Tibial nerve (tissue), 4 donors: ENCODE measurements at regions not wholly inside any gene's neighbourhood (a gene's known extent, or its start where the extent isn't known, plus 50 kb on each side); places are given as distances from the start of the nearest gene placed in this dataset.
"Not testable (repeated sequence)": the region's sequence is repeated elsewhere in the genome, so short reads cannot be mapped to it uniquely, and the experiment has no call there.

ENCODE experiments used
- DNase-seq, 2 donors: peaks; one replicate each; pipeline ENCODE4 v3.0.0-alpha.2; 2019; ENCODE audit warnings: low spot score in 2 of 2
- H3K27ac ChIP-seq, 4 donors: fragments of 200-600 bp; sonication (generic) in 3 of 4; one replicate each; pipeline ENCODE4 v1.5.1; 2017 to 2019; ENCODE audit warnings: mild to moderate bottlenecking in 1 of 4
- H3K27me3 ChIP-seq, 2 donors: fragments of 200-600 bp; sonication (generic) in 1 of 2; one replicate each; pipeline versions ENCODE4 v1.5.1 to v1.6.0; 2017 to 2019
- H3K36me3 ChIP-seq, 3 donors: fragments of 200-600 bp; sonication (generic); one replicate each; pipeline ENCODE4 v1.5.1; 2018 to 2019
- H3K4me1 ChIP-seq, 4 donors: fragments of 200-600 bp; sonication (generic) in 3 of 4; one replicate each; pipeline ENCODE4 v1.5.1; 2017 to 2019
- H3K4me3 ChIP-seq, 4 donors: fragments of 200-600 bp; sonication (generic) in 3 of 4; one replicate each; pipeline ENCODE4 v1.5.1; 2017 to 2019; ENCODE audit warnings: mild to moderate bottlenecking in 1 of 4, moderate library complexity in 1 of 4
- H3K9me3 ChIP-seq, 4 donors: fragments of 200-600 bp; sonication (generic) in 3 of 4; one replicate each; pipeline ENCODE4 v1.5.1; 2017 to 2019
- EP300 ChIP-seq, 2 donors: sonication (generic); formaldehyde crosslinking; IDR thresholded peaks; one replicate each; pipeline ENCODE4 v1.6.1; 2017; ENCODE audit warnings: antibody characterized with exemption in 2 of 2, mild to moderate bottlenecking in 1 of 2
- POLR2A ChIP-seq, 2 donors: fragments of 450-650 bp; IDR thresholded peaks; one replicate each; pipeline ENCODE4 v1.6.1; 2017; ENCODE audit warnings: antibody characterized with exemption in 2 of 2, mild to moderate bottlenecking in 2 of 2, moderate library complexity in 2 of 2
- WGBS, 2 donors: methylation state at CpG; one replicate each; pipeline ENCODE4 v1.1.5; 2018; 5-methylcytosine and 5-hydroxymethylcytosine counted together
- TF ChIP-seq, protein P1 (sequence below), 5 experiments: fragments of 200-600 bp in 3 of 5; fragments of 450-650 bp in 2 of 5; sonication (generic) in 3 of 5; IDR thresholded peaks; one replicate each; pipeline ENCODE4 v1.5.1; 2016 to 2019; ENCODE audit warnings: antibody characterized with exemption in 5 of 5, mild to moderate bottlenecking in 3 of 5, moderate library complexity in 2 of 5

DNA sequence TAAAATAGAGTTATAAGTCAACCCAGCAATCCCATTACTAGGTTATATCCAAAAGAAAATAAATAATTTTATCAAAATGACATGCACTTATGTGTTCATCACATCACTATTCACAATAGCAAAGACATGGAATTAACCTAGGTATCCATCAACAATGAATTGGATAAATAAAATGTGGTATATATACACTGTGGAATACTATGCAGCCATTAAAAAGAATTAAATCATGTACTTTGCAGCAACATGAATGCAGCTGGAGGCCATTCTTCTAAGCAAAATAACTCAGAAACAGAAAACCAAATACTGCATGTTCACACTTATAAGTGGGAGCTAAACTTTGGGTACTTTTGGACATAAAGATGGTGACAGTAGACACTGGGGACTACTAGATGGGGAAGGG lies 626.0 kb downstream of the ADCYAP1 start:
- no peak overlapping the region for H3K27ac ChIP-seq
- H3K4me1 ChIP-seq, result no peaks in the 10 kb centered on the region
- H3K36me3 ChIP-seq, result no peaks in the 10 kb centered on the region
- H3K27me3 ChIP-seq, result no peaks in the 10 kb centered on the region
- H3K9me3 ChIP-seq, result no peaks in the 10 kb centered on the region
- TF ChIP-seq, protein P1, sequence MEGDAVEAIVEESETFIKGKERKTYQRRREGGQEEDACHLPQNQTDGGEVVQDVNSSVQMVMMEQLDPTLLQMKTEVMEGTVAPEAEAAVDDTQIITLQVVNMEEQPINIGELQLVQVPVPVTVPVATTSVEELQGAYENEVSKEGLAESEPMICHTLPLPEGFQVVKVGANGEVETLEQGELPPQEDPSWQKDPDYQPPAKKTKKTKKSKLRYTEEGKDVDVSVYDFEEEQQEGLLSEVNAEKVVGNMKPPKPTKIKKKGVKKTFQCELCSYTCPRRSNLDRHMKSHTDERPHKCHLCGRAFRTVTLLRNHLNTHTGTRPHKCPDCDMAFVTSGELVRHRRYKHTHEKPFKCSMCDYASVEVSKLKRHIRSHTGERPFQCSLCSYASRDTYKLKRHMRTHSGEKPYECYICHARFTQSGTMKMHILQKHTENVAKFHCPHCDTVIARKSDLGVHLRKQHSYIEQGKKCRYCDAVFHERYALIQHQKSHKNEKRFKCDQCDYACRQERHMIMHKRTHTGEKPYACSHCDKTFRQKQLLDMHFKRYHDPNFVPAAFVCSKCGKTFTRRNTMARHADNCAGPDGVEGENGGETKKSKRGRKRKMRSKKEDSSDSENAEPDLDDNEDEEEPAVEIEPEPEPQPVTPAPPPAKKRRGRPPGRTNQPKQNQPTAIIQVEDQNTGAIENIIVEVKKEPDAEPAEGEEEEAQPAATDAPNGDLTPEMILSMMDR (IDR thresholded peaks at IDR 0.05), result no peak
- TF ChIP-seq POLR2A (IDR thresholded peaks at IDR 0.05) (no peak), EP300 (IDR thresholded peaks at IDR 0.05) (no peak)
- H3K4me3 ChIP-seq, result no peak overlapping the region
- no peak for DNase-seq

DNA sequence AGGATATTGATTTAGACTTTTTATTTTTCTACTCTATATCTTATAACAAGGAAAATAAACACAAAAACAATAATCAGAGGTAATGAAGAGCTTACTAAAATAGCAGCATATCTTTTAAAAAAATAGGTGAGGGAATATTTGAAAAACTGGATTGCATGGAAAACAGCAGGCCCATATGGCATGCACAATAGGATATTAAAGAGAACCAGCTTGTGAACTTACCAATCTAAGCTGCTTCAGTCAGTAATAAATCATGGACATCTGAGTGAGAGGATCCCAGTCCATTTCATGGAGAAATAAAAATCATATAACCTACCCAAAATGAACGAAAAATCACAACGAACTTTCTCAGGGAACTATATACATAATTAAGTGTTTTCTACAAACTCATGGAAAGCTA lies 634.6 kb downstream of the ADCYAP1 start:
- H3K27me3 ChIP-seq, result no peaks in the 10 kb centered on the region
- no peak overlapping the region for H3K4me3 ChIP-seq
- no peaks in the 10 kb centered on the region for H3K9me3 ChIP-seq
- H3K36me3 ChIP-seq, result no peaks in the 10 kb centered on the region
- DNase-seq, result no peak
- WGBS, 2 donors, result 82 to 87% methylated on average over 2 of the region's 2 CpGs
- TF ChIP-seq, protein P1 (IDR thresholded peaks at IDR 0.05), result no peak
- TF ChIP-seq EP300 (IDR thresholded peaks at IDR 0.05) (no peak), POLR2A (IDR thresholded peaks at IDR 0.05) (no peak)
- no peaks in the 10 kb centered on the region for H3K4me1 ChIP-seq
- H3K27ac ChIP-seq, result no peak overlapping the region

DNA sequence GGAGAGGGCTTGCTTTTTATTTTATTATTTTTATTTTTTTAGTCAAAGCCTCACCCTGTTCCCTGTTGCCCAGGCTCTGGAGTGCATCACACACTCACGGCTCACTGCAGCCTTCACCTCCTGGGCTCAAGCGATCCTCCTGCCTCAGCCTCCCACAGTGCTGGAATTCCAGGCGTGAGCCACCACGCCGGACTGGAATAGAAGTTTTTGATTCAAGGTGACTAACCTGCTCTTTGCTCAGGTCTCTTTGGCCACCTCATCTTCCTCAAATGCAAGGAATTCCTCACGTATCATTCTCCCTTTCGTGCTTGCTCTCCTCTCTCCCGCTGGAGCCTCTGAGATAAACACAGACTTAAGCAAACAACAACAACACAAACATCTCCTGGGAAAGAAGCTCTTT lies 636.8 kb downstream of the ADCYAP1 start:
- H3K27ac ChIP-seq, result no peak overlapping the region
- H3K4me1 ChIP-seq, result no peaks in the 10 kb centered on the region
- no peak for DNase-seq
- H3K4me3 ChIP-seq, result no peak overlapping the region
- no peaks in the 10 kb centered on the region for H3K27me3 ChIP-seq
- H3K36me3 ChIP-seq, result no peaks in the 10 kb centered on the region
- TF ChIP-seq, protein P1 (IDR thresholded peaks at IDR 0.05), result no peak
- TF ChIP-seq EP300 (IDR thresholded peaks at IDR 0.05), result no peak
- TF ChIP-seq POLR2A (IDR thresholded peaks at IDR 0.05), result no peak
- H3K9me3 ChIP-seq, result no peaks in the 10 kb centered on the region
- 89% methylated on average over 8 of the region's 8 CpGs for WGBS, 2 donors

DNA sequence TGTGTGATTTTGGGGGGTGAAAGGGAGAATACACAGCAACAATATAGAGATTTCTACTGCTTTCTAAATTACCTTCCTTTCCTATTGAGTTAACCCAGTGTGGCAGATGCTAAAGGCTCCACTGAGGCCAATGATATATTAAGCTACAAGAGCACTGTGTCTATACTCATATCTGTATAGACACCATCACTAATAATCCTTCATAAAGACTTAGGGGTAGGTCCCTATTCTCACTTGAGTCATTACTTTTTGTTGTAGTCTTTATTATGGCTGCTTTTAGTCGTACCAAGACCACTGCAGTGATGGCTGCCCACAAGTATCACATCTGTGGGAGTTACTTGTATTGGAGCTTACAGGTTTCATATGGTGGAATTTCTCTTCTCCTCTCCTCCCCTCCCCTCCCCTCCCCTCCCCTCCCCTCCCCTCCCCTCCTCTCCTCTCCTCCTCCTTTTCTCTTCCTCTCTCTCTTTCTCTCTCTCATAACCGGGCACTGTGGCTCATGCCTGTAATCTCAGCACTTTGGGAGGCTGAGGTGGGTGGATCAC lies 637.6 kb downstream of the ADCYAP1 start:
- no peak for TF ChIP-seq POLR2A (IDR thresholded peaks at IDR 0.05)
- TF ChIP-seq EP300 (IDR thresholded peaks at IDR 0.05), result no peak
- TF ChIP-seq, protein P1 (IDR thresholded peaks at IDR 0.05), result no peak
- H3K4me1 ChIP-seq, result no peaks in the 10 kb centered on the region

DNA sequence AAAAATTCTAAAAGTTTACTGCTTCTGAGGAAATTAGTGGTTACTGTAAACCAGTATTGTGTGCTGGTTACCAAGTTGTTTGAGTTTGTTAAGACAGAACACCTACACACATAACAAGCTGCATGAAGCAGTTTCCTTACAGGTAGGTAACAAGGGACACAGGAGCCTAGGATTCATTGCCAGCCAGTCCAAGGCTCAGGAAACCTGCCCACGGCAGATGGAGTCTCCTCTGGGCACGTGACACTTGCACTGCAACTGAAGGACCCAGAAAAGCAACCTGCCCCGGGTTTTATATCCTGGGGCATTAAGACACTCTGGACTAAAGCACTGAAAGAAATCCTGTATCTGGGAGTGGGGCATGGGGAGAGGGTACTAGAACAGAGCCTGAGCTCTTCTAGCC lies 639.3 kb downstream of the ADCYAP1 start:
- TF ChIP-seq POLR2A (IDR thresholded peaks at IDR 0.05), result no peak
- TF ChIP-seq, protein P1 (IDR thresholded peaks at IDR 0.05), result no peak
- TF ChIP-seq EP300 (IDR thresholded peaks at IDR 0.05), result no peak
- H3K9me3 ChIP-seq, result no peaks in the 10 kb centered on the region
- H3K4me3 ChIP-seq, result no peak overlapping the region
- no peaks in the 10 kb centered on the region for H3K27me3 ChIP-seq
- no peaks in the 10 kb centered on the region for H3K36me3 ChIP-seq
- WGBS, 2 donors, result 78 to 82% methylated on average over 3 of the region's 3 CpGs
- no peaks in the 10 kb centered on the region for H3K4me1 ChIP-seq
- H3K27ac ChIP-seq, result no peak overlapping the region
- DNase-seq, result no peak

More for the DNA sequence above, 637.6 kb downstream of the ADCYAP1 start:
- no peak overlapping the region for H3K27ac ChIP-seq
- no peak for DNase-seq
- no peaks in the 10 kb centered on the region for H3K27me3 ChIP-seq
- no peaks in the 10 kb centered on the region for H3K36me3 ChIP-seq
- H3K4me3 ChIP-seq, result no peak overlapping the region
- no peaks in the 10 kb centered on the region for H3K9me3 ChIP-seq
- 84 to 90% methylated on average over 2 of the region's 2 CpGs for WGBS, 2 donors

DNA sequence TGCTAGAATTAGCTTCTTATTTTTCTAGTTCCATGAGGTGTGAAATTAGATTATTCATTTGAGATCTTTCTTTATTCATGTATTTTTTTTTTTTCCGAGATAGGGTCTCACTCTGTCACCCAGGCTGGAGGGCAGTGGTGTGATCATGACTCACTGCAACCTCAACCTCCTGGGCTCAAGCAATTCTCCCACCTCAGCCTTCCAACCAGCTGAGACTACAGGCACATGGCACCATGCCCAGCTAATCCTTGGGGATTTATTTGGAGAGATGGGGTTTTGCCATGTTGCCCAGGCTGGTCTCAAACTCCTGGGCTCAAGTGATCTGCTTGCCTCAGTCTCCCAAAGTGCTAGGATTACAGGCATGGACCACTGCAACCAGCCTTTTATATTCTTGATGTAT lies 653.0 kb downstream of the ADCYAP1 start:
- H3K4me1 ChIP-seq, DNase-seq, H3K27ac ChIP-seq, H3K9me3 ChIP-seq, H3K27me3 ChIP-seq, H3K36me3 ChIP-seq, H3K4me3 ChIP-seq: not testable (repeated sequence)
- 72 to 82% methylated on average over 1 of the region's 1 CpG for WGBS, 2 donors
